ENCODE measurements at regions not wholly inside any gene's neighbourhood (a gene's known extent, or its start where the extent isn't known, plus 50 kb on each side); places are given as distances from the start of the nearest gene placed in this dataset.
"Not testable (repeated sequence)": the region's sequence is repeated elsewhere in the genome, so short reads cannot be mapped to it uniquely, and the experiment has no call there.

- POLR2A ChIA-PET: no interaction called here
- H3K36me3 ChIP-seq (ENCODE audit: control insufficient read depth, insufficient read depth, low read length): no peaks in the 10 kb centered on the region
- H3K4me3 ChIP-seq (ENCODE audit: low read depth, low read length): no peak overlapping the region
- H3K27me3 ChIP-seq (ENCODE audit: control insufficient read depth, insufficient read depth, low read length): no peaks in the 10 kb centered on the region
- TF ChIP-seq CTCF (IDR thresholded peaks at IDR 0.05; ENCODE audit: insufficient read depth, low read depth, low read length): no peak
- DNase-seq (ENCODE audit: low read depth): no peak
- CTCF ChIA-PET: interaction anchor here (1.3 kb wide), 1 partner anchor 13 kb away, joined by 5 read pairs; no protein-coding TSS in a partner anchor
Observed at GRCh38 chr6:4472222-4472621, 304.0 kb upstream of the CDYL start.

DNA sequence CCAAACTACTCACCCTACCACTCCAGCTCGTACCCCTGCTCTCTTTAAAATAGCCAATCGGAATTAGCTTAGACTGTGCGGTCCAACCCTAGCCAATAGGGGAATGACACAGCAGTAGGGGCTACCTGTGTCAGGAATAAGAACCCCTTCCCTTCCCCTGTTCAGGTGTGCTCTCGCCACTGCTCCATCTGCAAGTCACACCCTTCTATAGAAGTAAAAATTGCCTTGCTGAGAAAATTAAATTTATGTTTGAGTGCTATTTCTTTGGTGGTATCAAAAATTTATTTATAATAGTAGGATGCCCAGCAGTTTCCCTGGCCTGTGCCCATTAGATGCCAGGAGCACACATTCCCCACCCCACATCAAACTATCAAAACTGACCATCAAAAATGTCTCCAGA, 304.7 kb upstream of the CDYL start:
- POLR2A ChIA-PET; H3K4me3 ChIP-seq (ENCODE audit: low read depth, low read length): not testable (repeated sequence)
- CTCF ChIA-PET: interaction anchor here (1.3 kb wide), 1 partner anchor 12 kb away, joined by 5 read pairs; no protein-coding TSS in a partner anchor

GRCh38 chr6:4470698-4471210, 305.4 kb upstream of the CDYL start:
- ChIA-PET CTCF (no interaction called here), POLR2A (no interaction called here)
- Histone ChIP-seq H3K27me3 (ENCODE audit: control insufficient read depth, insufficient read depth, low read length) (no peaks in the 10 kb centered on the region), H3K36me3 (ENCODE audit: control insufficient read depth, insufficient read depth, low read length) (no peaks in the 10 kb centered on the region), H3K4me3 (ENCODE audit: low read depth, low read length) (no peak overlapping the region)
- no peak for DNase-seq (ENCODE audit: low read depth)
- no peak for TF ChIP-seq CTCF (IDR thresholded peaks at IDR 0.05; ENCODE audit: insufficient read depth, low read depth, low read length)

More for the DNA sequence above, 304.7 kb upstream of the CDYL start:
- DNase-seq (ENCODE audit: low read depth); H3K36me3 ChIP-seq (ENCODE audit: control insufficient read depth, insufficient read depth, low read length); H3K27me3 ChIP-seq (ENCODE audit: control insufficient read depth, insufficient read depth, low read length): not testable (repeated sequence)

- CTCF ChIA-PET: no interaction called here
- Histone ChIP-seq H3K4me3 (ENCODE audit: low read depth, low read length) (no peak overlapping the region), H3K27me3 (ENCODE audit: control insufficient read depth, insufficient read depth, low read length) (no peaks in the 10 kb centered on the region), H3K36me3 (ENCODE audit: control insufficient read depth, insufficient read depth, low read length) (no peaks in the 10 kb centered on the region)
- DNase-seq (ENCODE audit: low read depth): no peak
- POLR2A ChIA-PET: no interaction called here
- TF ChIP-seq CTCF (IDR thresholded peaks at IDR 0.05; ENCODE audit: insufficient read depth, low read depth, low read length): no peak
Observed at GRCh38 chr6:4466769-4467480, 309.3 kb upstream of the CDYL start.

- POLR2A ChIA-PET: no interaction called here
- H3K4me3 ChIP-seq (ENCODE audit: low read depth, low read length): no peak overlapping the region
- CTCF ChIA-PET: no interaction called here
- H3K36me3 ChIP-seq (ENCODE audit: control insufficient read depth, insufficient read depth, low read length): no peaks in the 10 kb centered on the region
- TF ChIP-seq CTCF (IDR thresholded peaks at IDR 0.05; ENCODE audit: insufficient read depth, low read depth, low read length): no peak
- H3K27me3 ChIP-seq (ENCODE audit: control insufficient read depth, insufficient read depth, low read length): no peaks in the 10 kb centered on the region
- no peak for DNase-seq (ENCODE audit: low read depth)
Observed at GRCh38 chr6:4466261-4466660, 309.9 kb upstream of the CDYL start.

DNA sequence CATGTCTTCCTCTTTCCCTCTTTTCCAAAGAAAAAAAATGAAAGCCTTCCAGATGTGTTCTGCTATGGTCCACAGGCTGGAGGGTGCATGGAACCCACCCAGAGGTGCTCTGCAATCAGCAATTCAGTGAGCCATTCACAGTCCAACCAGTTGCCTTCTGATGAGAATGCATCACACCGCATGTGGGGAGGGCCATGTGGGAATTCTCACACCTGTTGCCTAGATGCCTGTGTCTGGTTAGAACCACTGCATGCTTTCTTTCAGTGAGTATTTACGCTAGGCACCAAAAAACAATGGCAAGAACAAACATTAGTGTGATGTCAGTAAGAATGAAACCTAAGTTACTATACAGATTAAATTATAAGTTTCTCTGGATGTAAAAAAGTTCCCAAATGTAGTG, 311.6 kb upstream of the CDYL start:
- no peak for DNase-seq (ENCODE audit: low read depth)
- ChIA-PET POLR2A (no interaction called here), CTCF (no interaction called here)
- Histone ChIP-seq H3K36me3 (ENCODE audit: control insufficient read depth, insufficient read depth, low read length) (no peaks in the 10 kb centered on the region), H3K4me3 (ENCODE audit: low read depth, low read length) (no peak overlapping the region), H3K27me3 (ENCODE audit: control insufficient read depth, insufficient read depth, low read length) (no peaks in the 10 kb centered on the region)
- no peak for TF ChIP-seq CTCF (IDR thresholded peaks at IDR 0.05; ENCODE audit: insufficient read depth, low read depth, low read length)
